ENCODE measurements at regions not wholly inside any gene's neighbourhood (a gene's known extent, or its start where the extent isn't known, plus 50 kb on each side); places are given as distances from the start of the nearest gene placed in this dataset.
"Not testable (repeated sequence)": the region's sequence is repeated elsewhere in the genome, so short reads cannot be mapped to it uniquely, and the experiment has no call there.

DNA sequence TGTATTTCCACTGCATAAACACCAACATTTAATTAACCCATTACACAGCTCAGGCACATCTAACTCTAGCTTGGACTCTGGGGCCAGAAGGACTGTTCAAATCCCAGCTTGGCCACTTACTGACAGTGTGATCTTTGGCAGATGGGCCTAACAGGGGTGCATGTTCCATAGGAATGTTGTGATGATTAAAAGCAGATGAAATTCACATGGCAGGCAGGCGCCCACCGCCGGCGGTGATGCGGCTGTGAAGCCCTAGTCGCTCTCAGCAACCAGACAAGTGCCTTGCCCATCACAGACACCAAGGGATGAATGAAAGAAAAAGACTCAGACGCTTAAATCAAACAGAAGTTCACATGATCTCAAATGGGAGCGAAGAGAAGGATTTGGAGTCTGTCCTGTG is 84.6 kb upstream of the WSB1 start:
- DNase-seq (no peak), ATAC-seq (no peak)

DNA sequence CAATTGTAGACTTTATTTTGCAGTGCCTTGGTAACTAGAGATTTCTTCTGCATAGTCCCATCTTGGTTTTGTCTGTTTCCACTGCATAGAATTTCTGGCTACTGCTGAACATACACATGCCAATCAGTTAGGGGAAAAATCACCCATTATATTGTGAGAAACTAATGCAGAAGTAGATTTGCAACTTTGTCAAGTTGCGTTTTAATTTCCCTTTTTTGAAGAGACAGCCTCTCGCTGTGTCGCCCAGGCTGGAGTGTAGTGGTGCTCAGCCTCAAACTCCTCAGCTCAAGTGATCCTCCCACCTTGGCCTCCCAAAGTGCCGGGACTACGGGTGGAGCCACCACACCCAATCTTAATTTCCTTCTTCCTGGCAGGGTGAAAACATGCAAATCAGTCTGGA is 83.1 kb upstream of the WSB1 start:
- not testable (repeated sequence) for ATAC-seq, DNase-seq

DNA sequence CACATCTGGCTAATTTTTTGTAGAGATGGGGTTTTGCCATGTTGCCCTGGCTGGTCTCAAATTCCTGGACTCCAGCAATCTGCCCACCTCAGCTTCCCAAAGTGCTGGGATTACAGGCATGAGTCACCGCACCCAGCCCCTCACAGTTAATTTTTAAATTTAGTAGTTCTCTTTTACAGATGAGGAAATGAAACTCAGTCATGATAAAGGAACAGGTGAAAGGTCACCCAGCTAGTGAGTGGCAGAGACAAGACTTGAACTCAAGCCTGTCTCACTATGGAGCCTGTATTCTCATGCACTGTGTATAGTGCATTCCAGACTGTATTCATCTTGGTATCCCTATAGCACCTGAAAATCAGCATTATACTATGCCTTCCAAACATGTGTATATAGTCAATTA is 77.1 kb upstream of the WSB1 start:
- DNase-seq (no peak), ATAC-seq (no peak)

DNA sequence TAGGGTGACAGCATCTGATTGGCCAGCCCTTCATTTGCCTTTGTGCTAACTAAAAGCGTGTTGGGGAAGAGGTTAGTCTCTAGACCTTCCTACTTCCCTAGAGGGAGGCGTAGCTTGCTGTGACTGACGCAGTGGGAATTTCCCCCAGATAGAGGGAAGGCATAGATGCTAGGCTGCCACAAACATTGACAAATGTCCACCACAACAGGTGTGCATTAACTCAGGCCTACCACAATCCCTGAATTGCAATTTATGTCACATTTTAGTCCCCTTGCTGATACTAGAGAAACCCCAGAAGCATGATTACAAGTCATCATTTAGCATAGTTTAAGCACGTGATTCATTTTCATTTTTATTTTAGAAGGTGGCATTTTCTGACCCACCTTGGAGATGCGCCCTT is 76.3 kb upstream of the WSB1 start:
- no peak for DNase-seq

DNA sequence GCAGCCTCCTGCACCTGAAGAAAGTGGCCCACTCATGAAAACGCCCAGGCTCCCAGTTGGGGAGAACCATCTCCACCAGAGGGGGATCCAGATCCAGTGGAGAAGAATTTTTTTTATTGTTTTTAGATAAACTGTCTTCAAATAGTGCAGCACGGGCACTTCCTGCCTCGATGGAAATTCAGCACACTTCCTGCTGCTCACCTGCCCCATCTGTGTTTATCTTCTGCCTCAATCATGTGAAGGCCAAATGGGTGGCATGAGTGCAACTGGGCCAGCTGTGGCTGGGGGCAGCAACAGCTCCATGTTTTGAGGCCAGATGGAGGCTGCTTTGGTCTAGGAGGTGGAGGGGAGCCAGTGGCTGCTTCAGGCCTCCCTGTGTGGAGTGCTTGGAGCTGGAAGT is 75.9 kb upstream of the WSB1 start:
- ATAC-seq (no peak), DNase-seq (no peak)

More for the DNA sequence above, 76.3 kb upstream of the WSB1 start:
- peak; percentile 63 for ATAC-seq

DNA sequence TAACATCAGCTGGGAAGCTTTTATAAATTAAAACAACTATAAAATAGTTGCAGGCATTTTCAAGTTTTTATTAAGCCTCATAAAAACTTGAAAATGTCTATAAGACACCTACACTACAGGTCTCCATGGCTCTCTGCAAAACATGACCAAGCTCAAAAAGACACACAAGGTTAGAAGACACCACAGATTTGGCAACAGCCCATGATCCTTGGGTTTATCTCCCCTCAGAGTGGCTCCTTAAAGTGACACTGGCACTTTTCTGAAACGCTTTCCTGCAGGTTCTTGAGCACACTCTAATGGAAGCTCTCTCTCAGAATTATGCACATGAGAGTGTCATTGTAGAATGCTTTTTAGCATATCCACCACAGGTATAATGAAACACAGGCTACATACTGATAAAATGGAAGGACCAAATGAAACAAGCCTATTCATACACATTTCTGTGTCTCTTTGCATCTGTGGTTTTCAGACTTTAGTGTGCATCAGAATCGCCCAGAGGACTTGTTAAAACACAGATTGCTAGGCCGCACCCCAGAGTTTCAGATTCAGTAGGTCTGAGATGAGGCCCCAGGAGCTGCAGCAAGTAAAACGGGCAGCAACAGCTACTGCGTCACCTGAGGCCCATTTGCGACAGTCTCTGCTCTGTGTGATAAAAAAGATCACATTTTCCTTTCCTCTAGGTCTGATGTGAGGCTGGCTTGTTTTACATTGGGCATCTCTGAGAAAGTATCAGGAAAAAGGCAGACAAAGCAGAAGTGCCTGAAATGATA is 75.0 kb upstream of the WSB1 start:
- peak; percentile 9 for DNase-seq
- peak; percentile 55 for ATAC-seq

DNA sequence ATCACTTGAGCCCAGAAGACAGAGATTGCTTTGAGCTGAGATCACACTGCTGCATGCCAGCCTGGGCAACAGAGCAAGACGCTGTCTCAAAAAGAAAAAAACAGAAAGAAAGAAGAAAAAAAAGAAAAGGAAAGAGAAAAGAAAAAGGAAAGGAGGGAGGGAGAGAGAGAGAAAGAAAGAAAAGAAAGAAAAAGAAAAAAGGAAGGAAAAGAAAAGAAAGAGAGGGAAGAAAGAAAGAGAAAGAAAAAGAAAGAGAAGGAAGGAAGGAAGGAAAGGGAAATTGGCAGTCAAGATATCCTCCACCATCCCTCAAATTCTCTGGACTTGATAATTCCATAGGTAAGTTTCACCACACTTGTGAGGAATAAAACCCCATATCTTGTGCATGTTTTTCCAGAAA is 71.4 kb upstream of the WSB1 start:
- ATAC-seq (no peak), DNase-seq (no peak)

DNA sequence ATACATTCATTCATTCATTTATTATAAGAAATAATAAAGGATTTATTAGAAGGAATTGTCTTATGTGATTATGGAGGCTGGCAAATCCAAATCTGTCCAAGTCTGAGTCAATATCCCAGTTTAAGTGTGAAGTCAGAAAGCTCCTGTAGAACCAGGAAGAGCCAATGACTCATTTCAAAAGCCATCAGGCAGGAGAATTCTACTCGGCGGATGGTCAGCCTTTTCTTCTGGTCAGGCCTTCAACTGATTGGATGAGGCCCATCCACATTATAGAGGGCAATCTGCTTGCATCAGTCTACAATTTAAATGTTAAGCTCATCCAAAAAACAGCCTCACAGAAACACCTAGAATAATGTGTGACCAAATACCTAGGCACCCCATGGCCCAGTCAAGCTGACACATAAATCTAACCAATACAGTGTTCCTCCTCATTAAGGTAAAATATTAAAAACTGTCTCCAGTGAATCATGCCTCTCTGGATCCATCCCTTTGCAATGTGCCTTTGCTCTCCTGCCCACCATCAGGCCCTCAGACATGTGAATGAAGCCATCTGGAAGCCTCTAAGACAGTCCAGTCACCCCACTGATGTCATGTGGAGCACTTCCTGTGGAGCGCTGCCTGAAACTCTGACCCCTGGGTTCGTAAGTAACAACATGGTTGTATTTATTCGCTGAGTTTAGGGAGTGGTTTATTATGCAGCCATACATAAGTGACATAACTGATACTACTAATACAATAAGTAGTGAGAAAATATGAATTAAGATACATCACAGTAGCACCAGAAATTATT is 69.2 kb upstream of the WSB1 start:
- ATAC-seq (no peak), DNase-seq (no peak)

DNA sequence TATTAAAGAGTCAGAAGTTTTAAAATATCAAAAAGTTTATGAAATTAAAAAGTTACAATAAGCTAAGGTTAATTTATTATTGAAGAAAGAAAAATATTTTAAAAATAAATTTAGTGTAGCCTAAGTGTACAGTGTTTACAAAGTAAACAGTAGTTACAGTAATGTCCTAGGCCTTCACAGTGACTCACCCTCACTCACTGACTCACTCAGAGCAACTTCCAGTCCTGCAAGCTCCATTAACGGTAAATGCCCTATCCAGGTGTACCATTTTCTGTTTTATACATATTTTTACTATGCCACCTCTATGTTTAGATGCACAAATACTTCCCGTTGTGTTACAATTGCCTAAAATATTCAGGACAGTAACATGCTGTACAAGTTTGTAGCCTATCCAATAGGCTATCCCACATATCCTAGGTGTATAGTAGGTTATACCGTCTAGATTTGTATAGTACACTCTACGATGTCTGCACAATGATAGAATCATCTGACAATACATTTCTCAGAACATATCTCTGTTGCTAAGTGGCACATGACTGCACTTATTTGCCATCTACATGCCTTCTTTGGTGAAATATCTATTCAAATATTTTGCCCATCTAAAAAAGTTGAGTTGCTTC is 67.2 kb upstream of the WSB1 start:
- DNase-seq = no peak
- no peak for ATAC-seq

DNA sequence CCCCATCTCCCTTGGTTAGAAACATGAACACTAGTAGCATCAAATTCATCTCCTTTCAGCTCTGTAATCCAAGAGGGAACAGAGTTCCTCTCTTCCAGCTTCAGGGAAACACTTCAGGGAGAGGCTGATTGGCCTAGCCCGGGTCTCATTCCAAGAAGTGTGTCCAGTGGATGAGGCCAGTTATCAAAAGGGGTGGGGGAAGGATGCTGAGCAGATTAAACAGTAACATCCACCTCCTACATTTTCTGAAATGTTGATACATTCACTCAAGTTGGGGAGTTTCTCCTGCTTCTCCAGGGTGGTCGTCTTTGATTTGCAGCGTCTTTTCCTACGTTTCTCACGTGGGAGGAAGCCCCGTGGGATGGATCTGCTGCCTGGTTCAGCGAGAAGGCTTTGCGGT is 62.9 kb upstream of the WSB1 start:
- ATAC-seq (no peak), DNase-seq (no peak)

DNA sequence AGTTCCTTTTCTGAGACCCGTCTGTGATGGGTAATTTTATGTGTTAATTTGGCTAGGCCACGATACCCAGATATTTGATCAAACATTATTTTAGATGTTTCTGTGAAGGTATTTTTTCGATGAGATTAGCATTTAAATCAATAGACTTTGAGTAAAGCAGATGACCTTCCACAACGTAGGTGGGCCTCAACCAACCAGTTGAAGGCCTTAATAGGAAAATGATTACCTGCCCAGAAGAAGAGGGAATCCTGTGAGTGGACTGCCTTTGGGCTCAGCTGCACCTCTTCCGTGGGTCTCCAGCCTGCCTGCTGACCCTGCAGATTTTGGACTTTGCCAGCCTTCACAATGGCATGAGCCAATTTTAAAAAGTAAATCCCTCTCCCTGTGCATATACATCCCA is 61.6 kb upstream of the WSB1 start:
- DNase-seq (no peak), ATAC-seq (no peak)

DNA sequence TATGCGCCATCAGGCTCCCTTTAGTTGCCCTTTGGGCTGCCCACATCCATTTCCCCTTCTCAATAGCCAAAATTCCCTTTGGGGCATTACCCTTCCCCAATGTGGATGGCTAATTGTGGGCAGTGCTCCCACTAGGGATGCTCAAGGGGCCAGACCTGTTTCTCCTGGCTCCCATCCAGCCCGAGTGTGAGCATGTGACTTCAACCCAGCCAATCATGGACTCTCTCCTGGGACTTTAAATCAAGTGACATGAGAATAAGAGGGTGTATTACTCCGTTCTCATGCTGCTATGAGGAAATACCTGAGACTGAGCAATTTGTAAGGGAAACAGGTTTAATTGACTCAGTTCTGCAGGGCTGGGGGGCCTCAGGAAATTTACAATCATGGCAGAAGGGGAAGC is 60.9 kb upstream of the WSB1 start:
- DNase-seq (no peak), ATAC-seq (no peak)

DNA sequence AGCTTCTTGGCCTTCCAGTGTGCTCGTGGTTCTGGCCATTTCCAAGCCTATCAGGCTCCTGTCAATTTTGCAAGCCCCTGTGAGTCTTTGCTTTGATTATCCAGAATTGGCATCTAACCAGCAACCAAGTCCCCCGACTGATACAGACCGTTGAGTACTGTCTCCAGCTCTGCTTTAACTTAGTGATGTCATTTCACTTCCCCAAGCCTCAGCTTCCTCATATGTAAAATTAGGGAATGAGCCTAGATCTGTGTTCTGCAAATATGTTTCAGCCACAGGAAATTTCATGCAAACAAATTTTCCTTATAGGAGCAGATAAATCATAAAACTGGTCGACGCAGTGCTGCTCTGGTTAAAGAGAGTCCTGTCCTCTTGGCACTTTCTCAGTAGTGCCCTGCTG is 60.1 kb upstream of the WSB1 start:
- DNase-seq = no peak
- ATAC-seq = no peak

DNA sequence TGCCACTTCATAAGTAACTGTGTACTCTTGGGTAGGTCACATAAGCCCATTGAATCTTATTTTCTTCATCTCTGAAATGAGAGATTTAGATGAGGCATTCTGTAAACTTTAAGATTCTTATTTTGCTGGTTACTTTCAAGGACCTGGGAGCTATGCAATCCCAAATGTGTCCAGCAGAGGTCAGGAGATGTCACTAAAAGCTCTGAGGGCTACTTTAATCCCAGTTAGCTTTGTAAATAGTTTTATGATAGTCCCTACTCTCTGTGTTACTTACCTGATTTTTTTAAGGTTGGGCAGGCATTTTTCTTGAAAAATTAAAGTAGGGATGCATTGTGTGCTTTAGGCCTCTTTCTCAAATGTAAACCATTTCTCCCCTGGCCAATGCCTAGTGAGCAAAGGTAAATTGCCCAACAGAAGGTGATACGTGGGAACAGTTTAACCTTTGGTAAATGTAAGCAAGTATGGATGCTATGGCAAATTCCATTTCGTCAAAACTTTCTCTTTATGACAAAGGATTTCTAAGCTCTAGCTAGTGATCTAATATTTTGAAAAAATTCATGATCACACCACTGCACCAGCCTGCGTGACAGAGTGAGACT is 57.1 kb upstream of the WSB1 start:
- DNase-seq (peak; percentile 77), ATAC-seq (no peak)

DNA sequence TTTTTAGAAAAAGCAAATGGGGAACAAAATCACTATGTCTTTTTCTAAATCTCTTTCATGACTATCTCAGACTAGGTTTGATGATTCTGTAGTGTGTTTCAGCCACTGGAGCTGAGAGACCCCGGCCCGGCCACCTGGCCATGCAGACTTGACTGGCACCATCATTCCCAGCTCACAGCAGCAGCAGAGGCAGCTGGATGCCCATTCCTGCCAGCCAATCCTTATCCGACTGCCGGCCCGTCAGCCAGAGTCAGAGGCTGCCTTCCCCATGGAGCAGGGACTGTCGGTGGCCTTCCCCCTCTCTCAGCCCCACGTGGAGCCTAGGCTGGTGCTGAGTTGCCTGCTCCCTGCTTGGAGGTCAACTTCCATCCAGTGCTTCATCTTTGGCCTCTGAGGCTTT is 56.0 kb upstream of the WSB1 start:
- no peak for DNase-seq
- ATAC-seq = no peak

DNA sequence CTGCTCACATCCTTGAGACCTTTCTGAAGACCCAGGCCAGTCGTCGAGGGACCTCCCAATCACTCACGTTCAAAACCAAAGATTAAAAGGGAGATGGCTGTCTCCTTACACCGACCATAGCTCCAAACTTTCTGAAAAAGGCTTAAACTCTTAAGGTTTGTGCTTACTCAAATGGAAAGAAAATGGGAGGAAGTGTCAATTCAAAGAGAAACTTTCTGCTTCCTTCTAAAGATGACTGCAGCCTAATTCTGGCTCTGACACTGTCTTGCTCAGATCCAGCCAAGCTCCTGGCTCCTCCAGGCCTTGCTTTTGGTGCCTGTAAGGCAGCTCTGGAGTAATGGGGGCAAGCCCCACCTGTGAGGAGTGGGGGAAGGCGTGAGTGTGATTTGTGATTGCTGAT is 54.9 kb upstream of the WSB1 start:
- ATAC-seq (peak; percentile 44), DNase-seq (no peak)

DNA sequence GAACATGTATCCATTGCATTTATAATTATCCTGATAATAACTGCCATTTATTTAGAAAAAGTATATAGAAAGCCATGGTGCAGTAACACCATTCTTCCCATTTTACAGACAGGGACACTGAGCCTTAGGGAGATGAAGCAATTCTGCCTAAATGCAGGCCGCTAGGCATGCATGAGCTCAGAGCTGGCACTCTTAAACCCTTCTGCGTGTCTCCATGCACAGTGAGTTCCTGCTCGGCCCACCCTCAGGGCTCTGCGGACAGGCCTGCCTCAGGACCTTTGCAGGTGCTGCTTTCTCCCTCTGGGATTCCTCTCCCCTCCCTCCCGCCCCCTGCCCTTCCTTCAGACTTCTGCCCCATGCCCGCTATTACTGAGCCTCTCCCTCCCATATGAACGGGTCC is 54.3 kb upstream of the WSB1 start:
- DNase-seq (no peak), ATAC-seq (no peak)

DNA sequence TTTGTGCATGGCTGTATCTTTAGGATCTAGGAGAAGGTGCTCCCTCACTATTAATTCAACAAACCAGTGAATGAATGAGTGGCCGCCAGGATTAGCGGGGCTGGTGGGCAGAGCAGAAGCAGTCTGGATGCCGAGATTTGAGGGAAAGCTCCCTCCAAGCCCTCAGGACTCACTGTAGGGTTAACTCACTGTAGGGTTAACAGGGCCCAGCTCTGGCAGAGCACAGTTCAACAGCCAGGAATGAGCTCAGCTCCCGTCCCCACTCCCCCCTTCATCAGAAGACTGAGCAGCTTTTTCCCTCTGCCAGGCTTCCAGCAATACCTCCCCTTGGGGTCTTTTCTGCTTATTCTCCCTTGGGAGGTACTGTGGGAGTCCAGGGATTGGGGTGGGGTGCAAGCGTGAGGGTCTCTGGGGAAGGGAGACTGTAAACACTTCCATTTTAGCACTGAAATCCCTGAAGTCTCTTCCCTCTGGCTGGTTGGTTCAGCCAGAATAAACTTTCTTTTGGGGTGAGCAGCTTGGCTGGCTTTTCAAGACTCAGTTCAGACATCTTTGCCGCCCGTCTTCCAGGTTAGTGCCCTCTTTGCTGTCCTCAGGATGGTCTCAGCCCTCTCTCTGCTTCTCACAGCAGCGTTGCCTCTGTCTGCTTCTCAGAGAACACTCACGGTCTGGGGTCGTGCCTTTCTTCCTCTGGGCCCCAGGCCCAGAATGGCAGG is 53.7 kb upstream of the WSB1 start:
- DNase-seq (no peak), ATAC-seq (no peak)

DNA sequence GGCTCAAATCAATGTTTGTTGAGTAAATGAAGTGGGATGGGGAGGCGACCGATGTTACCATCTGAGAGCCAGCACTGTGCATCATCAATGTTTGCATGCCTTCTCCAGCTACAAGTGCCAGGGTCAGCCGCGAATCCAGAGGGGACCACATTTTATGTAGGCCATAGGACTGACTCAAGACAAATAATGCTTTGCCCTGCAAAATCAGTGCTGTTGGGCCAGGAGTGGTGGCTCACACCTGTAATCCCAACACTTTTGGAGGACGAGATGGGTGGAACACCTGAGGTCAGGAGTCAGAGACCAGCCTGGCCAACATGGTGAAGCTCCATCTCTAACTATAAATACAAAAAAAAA is 53.1 kb upstream of the WSB1 start:
- no peak for DNase-seq
- no peak for ATAC-seq

DNA sequence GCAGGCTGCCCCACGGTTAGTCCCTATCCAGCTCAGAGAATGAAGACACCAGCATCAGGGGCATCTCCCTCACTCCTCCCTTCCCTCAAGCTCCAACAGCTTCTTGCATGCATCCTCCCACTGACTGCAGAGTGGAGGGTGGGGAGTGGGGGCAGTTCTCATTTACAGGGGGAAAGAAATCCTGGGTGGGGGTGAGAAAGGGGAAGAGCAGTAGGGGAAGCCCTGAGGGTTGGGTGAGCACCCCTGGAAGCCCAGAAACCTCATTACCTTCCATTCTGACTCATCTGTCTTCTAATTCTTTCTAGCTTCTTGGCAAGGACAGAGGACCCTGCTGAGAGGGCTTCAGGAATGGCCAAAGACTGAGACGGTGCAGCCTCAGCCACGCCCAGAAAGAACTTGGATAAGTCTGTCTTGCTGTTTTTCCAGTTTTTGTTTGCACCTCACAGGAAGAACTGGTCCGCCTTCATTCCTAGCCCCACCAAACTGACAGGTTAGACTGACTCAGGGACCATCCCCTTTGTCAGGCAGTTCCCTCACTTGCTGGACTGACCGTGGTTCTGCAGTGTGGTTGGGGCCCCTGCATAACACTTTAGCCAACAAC is 52.5 kb upstream of the WSB1 start:
- ATAC-seq (peak; percentile 47), DNase-seq (no peak)

DNA sequence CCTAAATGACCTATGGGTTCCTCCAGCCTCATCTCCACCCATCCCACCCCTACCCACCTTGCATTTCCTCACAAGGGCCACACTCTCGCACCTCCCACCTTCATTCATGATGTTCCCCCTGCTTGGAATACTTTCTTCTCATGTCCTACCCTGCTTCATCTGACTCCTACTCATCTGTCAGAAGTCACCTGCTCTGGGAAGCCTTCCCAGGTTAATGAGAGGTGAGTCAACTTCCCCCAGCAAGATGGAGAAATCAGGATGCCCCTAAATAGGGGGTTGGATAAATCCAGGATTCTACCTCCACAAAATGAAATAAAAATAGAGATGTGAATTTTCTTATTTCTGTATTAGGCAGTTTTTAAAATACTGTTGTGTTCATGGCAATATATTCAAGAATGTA is 51.0 kb upstream of the WSB1 start:
- no peak for ATAC-seq

DNA sequence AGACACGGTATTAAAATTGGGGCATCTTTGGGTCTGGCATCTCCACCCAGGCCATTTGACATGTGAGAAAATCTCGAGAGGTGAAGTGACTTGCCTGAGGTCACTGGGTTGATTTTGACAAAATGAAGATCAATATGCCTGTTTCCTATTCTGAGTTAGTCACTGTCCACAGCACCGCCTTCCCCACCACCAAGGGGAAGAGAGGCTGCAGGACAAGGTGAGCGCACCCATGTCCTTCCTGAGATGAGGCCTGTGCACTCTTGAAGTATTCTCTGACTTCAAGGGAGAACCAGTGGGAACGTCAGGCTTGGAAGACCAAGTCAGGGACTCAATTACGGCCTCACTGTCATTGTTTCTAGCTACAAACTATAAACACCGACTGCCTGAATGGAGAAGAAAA is 49.9 kb upstream of the WSB1 start:
- DNase-seq = no peak
- no peak for ATAC-seq

More for the DNA sequence above, 51.0 kb upstream of the WSB1 start:
- DNase-seq = no peak
